IMR-90 (cell line): ENCODE measurements at regions not wholly inside any gene's neighbourhood (a gene's known extent, or its start where the extent isn't known, plus 50 kb on each side); places are given as distances from the start of the nearest gene placed in this dataset.

ENCODE experiments used
- ATAC-seq: fragments of 200-7000 bp; cut with Tn5 transposase; 2 replicates; pipeline ENCODE4 v1.9.1; 2020; ENCODE audit warnings: low read depth, mild to moderate bottlenecking, moderate library complexity
- BruUV-seq: library from RNA; stranded (reverse); fragments of 400-500 nt; replicated peaks from 2 replicates; lab custom pipeline; 2021; lab: Mats Ljungman, UMichigan
- CTCF ChIA-PET: fragments of 300-600 bp; formaldehyde crosslinking; extraction: SDS; loops from one replicate; lab custom pipeline; 2021; ENCODE audit warnings: antibody characterized with exemption; lab: Yijun Ruan, JAX
- POLR2A ChIA-PET: fragments of 300-600 bp; sonication (Branson Sonifier 250); formaldehyde crosslinking; loops from one replicate; lab custom pipeline; 2022; ENCODE audit warnings: antibody characterized with exemption; ENCODE audit not compliant: unreplicated experiment; lab: Charles Lee
- DNase-seq: peaks from one replicate; pipeline ENCODE4 v3.0.0; 2013
- H2AFZ ChIP-seq: replicated peaks from 2 replicates; pipeline ENCODE3; 2013; ENCODE audit warnings: low read length, mild to moderate bottlenecking; ENCODE audit not compliant: poor library complexity
- H2AK5ac ChIP-seq: 2 replicates; pipeline ENCODE4 v1.6.1; 2013; ENCODE audit warnings: low read depth, low read length, inconsistent platforms
- H2AK9ac ChIP-seq: replicated peaks from 2 replicates; pipeline ENCODE3; 2013; ENCODE audit warnings: mild to moderate bottlenecking, low read depth, low read length, moderate library complexity; ENCODE audit not compliant: poor library complexity
- H2BK120ac ChIP-seq: 2 replicates; pipeline ENCODE4 v1.6.1; 2013; ENCODE audit warnings: low read depth, low read length, inconsistent platforms
- H2BK15ac ChIP-seq: 3 replicates; pipeline ENCODE4 v1.6.1; 2013; ENCODE audit warnings: low read depth, low read length, inconsistent platforms
- H2BK20ac ChIP-seq: 2 replicates; pipeline ENCODE4 v1.6.1; 2013; ENCODE audit warnings: low read depth, mild to moderate bottlenecking, inconsistent platforms, low read length, moderate library complexity
- H2BK5ac ChIP-seq: 2 replicates; pipeline ENCODE4 v1.6.1; 2013; ENCODE audit warnings: mild to moderate bottlenecking, low read depth, low read length, inconsistent platforms; ENCODE audit not compliant: poor library complexity, severe bottlenecking
- H3K14ac ChIP-seq: replicated peaks from 2 replicates; pipeline ENCODE4 v1.6.1; 2013; ENCODE audit warnings: low read depth, low read length, inconsistent platforms
- H3K18ac ChIP-seq: 2 replicates; pipeline ENCODE4 v1.6.1; 2013; ENCODE audit warnings: low read depth, low read length, control low read depth
- H3K23ac ChIP-seq: 2 replicates; pipeline ENCODE4 v1.6.1; 2013; ENCODE audit warnings: low read depth, low read length, inconsistent platforms
- H3K27ac ChIP-seq: 2 replicates; pipeline ENCODE4 v1.5.1; 2013; ENCODE audit warnings: mild to moderate bottlenecking, control low read depth, low read length; ENCODE audit not compliant: insufficient read depth
- H3K27me3 ChIP-seq: 2 replicates; pipeline ENCODE4 v1.6.1; 2013; ENCODE audit warnings: low read length; ENCODE audit not compliant: control insufficient read depth, insufficient read depth
- H3K36me3 ChIP-seq: 2 replicates; pipeline ENCODE4 v1.6.1; 2013; ENCODE audit warnings: low read length, mixed read lengths; ENCODE audit not compliant: control insufficient read depth, insufficient read depth
- H3K4ac ChIP-seq: 2 replicates; pipeline ENCODE4 v1.6.1; 2013; ENCODE audit warnings: low read depth, low read length, inconsistent platforms
- H3K4me1 ChIP-seq: 2 replicates; pipeline ENCODE4 v1.6.1; 2013; ENCODE audit warnings: low read length, mixed read lengths; ENCODE audit not compliant: control insufficient read depth, insufficient read depth
- H3K4me2 ChIP-seq: 2 replicates; pipeline ENCODE4 v1.6.1; 2013; ENCODE audit warnings: low read depth, mild to moderate bottlenecking, control low read depth, low read length, moderate library complexity
- H3K4me3 ChIP-seq: 2 replicates; pipeline ENCODE4 v1.5.1; 2013; ENCODE audit warnings: low read depth, mild to moderate bottlenecking, control low read depth, low read length, moderate library complexity; ENCODE audit not compliant: insufficient read depth
- H3K56ac ChIP-seq: 2 replicates; pipeline ENCODE4 v1.6.1; 2013; ENCODE audit warnings: low read length, inconsistent platforms; ENCODE audit not compliant: insufficient read depth; ENCODE audit errors: extremely low read depth
- H3K79me1 ChIP-seq, 2 experiments: 2 replicates each; pipeline ENCODE4 v1.6.1; 2013; ENCODE audit warnings: low read length in 2 of 2, inconsistent platforms in 1 of 2, low read depth in 1 of 2
- H3K9ac ChIP-seq: 2 replicates; pipeline ENCODE4 v1.6.1; 2013; ENCODE audit warnings: low read depth, low read length, control low read depth
- H3K9me1 ChIP-seq: 2 replicates; pipeline ENCODE4 v1.6.1; 2013; ENCODE audit warnings: low read length, inconsistent platforms; ENCODE audit not compliant: insufficient read depth
- H3K9me3 ChIP-seq: 2 replicates; pipeline ENCODE4 v1.6.1; 2013; ENCODE audit warnings: low read length; ENCODE audit not compliant: control insufficient read depth, insufficient read depth
- H4K20me1 ChIP-seq: 2 replicates; pipeline ENCODE4 v1.6.1; 2013; ENCODE audit warnings: low read length, inconsistent platforms; ENCODE audit not compliant: insufficient read depth
- H4K5ac ChIP-seq: 2 replicates; pipeline ENCODE4 v1.6.1; 2013; ENCODE audit warnings: mild to moderate bottlenecking, low read depth, low read length, control low read depth
- H4K8ac ChIP-seq, 2 experiments: 2 replicates each; pipeline ENCODE4 v1.6.1; 2013; ENCODE audit warnings: low read depth in 2 of 2, low read length in 2 of 2, control low read depth in 1 of 2, inconsistent platforms in 1 of 2
- H4K91ac ChIP-seq: 2 replicates; pipeline ENCODE4 v1.6.1; 2013; ENCODE audit warnings: low read depth, low read length, inconsistent platforms; ENCODE audit not compliant: insufficient read depth
- CEBPB ChIP-seq: IDR thresholded peaks from 2 replicates; pipeline ENCODE4 v1.6.1; 2012; ENCODE audit warnings: low read depth, low read length, improper control_type of control experiment
- CTCF ChIP-seq: conservative IDR thresholded peaks from 2 replicates; pipeline ENCODE4 v1.5.1; 2012; ENCODE audit warnings: mild to moderate bottlenecking, low read depth, low read length, improper control_type of control experiment
- MAFK ChIP-seq: IDR thresholded peaks from 2 replicates; pipeline ENCODE4 v1.6.1; 2012; ENCODE audit warnings: low read depth, low read length, improper control_type of control experiment
- MAZ ChIP-seq: IDR thresholded peaks from 2 replicates; pipeline ENCODE4 v1.6.1; 2012; ENCODE audit warnings: low read depth, mild to moderate bottlenecking, low read length, improper control_type of control experiment, moderate library complexity, borderline replicate concordance
- MXI1 ChIP-seq: IDR thresholded peaks from 2 replicates; pipeline ENCODE4 v1.6.1; 2012; ENCODE audit warnings: low read depth, mild to moderate bottlenecking, low read length, moderate library complexity, borderline replicate concordance
- RFX5 ChIP-seq: IDR thresholded peaks from 2 replicates; pipeline ENCODE4 v1.8.0; 2012; ENCODE audit warnings: low read depth, mild to moderate bottlenecking, low read length, moderate library complexity
- SMC3 ChIP-seq: fragments of 150-350 bp; IDR thresholded peaks from 2 replicates; pipeline ENCODE4 v1.6.1; 2016; ENCODE audit warnings: low read depth, mild to moderate bottlenecking, antibody characterized with exemption, low read length, moderate library complexity
- USF2 ChIP-seq: fragments of 150-350 bp; IDR thresholded peaks from 2 replicates; pipeline ENCODE4 v1.6.1; 2017; ENCODE audit warnings: mild to moderate bottlenecking, antibody characterized with exemption, low read length, low read depth
- WGBS, 2 experiments: methylation state at CpG; one replicate each; pipeline versions ENCODE4 v1.1.5 to v1.1.7; 2013; ENCODE audit warnings: missing lambda C conversion rate in 2 of 2; ENCODE audit not compliant: insufficient read length in 1 of 2; ENCODE audit errors: extremely low coverage in 2 of 2; 5-methylcytosine and 5-hydroxymethylcytosine counted together
- dilution Hi-C: fragments of 300-500 bp; cut with HindIII; formaldehyde crosslinking; loops from one replicate; pipeline ENCODE4 v1.14.3; 2018; ENCODE audit warnings: low sequenced_read_pairs; ENCODE audit not compliant: unreplicated experiment
- in situ Hi-C: fragments of 300-500 bp; cut with MboI; formaldehyde crosslinking; loops from 3 replicates; pipeline ENCODE4 v1.14.3; 2019; ENCODE audit warnings: low sequenced_read_pairs, inconsistent platforms, mixed read lengths
- intact Hi-C: fragments of 100-400 bp; cut with micrococcal nuclease; formaldehyde crosslinking; loops from 2 replicates; pipeline ENCODE4 v1.10.0; 2022

GRCh38 chr11:36874291-36874690, 276.3 kb upstream of the RAG2 start:
- Histone ChIP-seq H3K4me3 (no peak overlapping the region), H3K4me1 (no peaks in the 10 kb centered on the region), H2AK5ac (no peak overlapping the region), H2BK15ac (no peak overlapping the region), H3K9me3 (no peaks in the 10 kb centered on the region), H3K4ac (no peak overlapping the region), H2AK9ac (no peak overlapping the region), H2BK120ac (no peak overlapping the region), H4K5ac (no peak overlapping the region), H3K56ac (no peak overlapping the region), H4K20me1 (no peaks in the 10 kb centered on the region), H4K91ac (no peak overlapping the region), H3K27ac (no peak overlapping the region), H3K4me2 (no peak overlapping the region), H3K9ac (no peak overlapping the region), H3K79me1 (no peaks in the 10 kb centered on the region), H3K27me3 (no peaks in the 10 kb centered on the region), H3K23ac (no peak overlapping the region), H2BK5ac (no peak overlapping the region), H4K8ac (no peak overlapping the region), H3K36me3 (no peaks in the 10 kb centered on the region), H2AFZ (no peak overlapping the region), H3K14ac (no peak overlapping the region), H3K9me1 (no peaks in the 10 kb centered on the region), H3K18ac (no peak overlapping the region), H2BK20ac (no peak overlapping the region)
- intact Hi-C loops (no loop called here), dilution Hi-C loops (no loop called here), in situ Hi-C loops (no loop called here)
- ChIA-PET CTCF (no interaction called here), POLR2A (no interaction called here)
- TF ChIP-seq MXI1 (no peak), MAFK (no peak), MAZ (no peak), USF2 (no peak), RFX5 (no peak), CTCF (no peak), SMC3 (no peak), CEBPB (no peak)
- ATAC-seq (no peak), DNase-seq (no peak)
- no TSS peak for BruUV-seq
- no CpG with 5 or more reads among the region's 4 CpGs for WGBS, 2 experiments
